HG03066 (cell line): ENCODE measurements at regions not wholly inside any gene's neighbourhood (a gene's known extent, or its start where the extent isn't known, plus 50 kb on each side); places are given as distances from the start of the nearest gene placed in this dataset.
"Not testable (repeated sequence)": the region's sequence is repeated elsewhere in the genome, so short reads cannot be mapped to it uniquely, and the experiment has no call there.

ENCODE experiments used
- ATAC-seq: cut with Tn5 transposase; IDR thresholded peaks from one replicate; pipeline ENCODE4 v1.9.1; 2021; ENCODE audit warnings: low read depth; ENCODE audit not compliant: unreplicated experiment

DNA sequence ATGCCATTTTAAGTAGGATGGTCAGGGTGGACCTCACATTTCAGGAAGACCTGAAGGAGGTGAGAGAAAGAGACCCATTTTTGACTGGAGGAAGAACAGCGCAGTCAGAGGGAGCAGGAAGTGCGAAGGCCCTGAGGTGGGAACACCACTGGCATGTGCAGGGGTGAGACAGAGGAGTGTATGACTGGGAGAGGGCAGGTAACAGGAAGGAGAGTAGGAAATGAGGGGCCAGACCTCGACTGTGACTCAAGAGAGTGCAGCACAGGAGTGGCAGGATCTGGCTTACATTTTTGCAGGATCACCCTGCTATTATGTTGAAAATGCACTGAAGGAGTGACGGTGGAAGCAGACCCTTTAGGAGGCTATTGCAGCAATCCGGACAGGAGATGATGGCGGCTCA is 117.7 kb upstream of the CDYL start:
- no peak for ATAC-seq

DNA sequence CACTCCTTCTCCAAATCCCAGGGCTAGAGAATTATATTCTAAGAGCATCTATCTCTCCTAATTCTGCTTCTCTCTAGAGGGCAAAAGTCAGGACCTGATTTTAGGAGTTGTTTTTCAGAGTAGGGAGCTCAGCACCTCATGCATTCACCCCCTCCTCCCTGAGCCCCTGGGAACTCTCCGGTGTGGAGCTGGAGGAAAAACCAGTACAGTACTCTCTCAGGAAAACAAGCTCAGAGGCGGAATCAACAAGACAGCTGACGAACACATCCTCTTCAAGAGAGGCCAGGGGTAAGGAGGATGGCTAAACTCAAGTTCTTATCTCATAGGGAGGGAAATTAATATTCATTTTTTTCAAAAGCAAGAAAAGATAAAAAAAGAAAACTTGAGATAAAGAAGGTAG is 120.1 kb upstream of the CDYL start:
- no peak for ATAC-seq

DNA sequence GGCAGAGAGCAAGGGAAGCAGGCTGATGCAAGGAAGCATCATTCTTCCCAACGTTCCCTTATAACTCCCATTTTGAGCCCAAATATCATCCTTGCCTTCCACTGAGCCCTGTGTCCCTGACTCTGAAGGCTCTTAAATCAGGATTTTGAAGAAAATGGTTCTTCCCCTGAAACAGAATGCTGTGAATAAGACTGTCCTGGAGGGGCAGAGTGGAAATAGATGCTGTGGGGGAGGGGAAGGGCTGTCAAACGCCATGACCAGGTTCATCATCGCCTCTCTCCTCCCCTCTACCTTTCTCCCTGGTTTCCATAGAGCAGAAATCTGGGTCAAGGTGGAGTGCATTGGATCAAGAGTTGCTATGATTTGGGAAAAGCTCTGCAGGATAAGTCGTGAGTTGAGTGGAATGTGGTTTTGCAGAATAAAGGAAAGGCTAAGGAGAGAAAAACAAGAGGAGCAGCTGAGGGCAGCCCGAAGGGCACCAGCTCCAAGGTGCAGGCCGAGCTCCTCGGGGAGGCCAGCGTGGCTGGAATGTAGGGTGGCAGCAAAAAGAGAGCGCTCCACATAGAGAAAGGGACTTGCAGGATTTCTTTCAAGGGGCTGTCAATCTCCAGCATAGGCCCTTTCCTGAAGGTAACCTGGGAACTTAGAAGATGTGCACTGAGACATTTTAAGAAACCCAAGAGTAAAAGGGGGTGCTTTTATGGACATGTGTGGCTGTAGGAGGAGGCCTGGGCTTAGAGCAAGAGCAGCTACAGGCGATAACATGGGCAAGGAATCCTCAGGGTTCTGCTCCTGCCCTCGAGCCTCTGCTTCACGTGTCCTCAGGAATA is 120.8 kb upstream of the CDYL start:
- no peak for ATAC-seq

DNA sequence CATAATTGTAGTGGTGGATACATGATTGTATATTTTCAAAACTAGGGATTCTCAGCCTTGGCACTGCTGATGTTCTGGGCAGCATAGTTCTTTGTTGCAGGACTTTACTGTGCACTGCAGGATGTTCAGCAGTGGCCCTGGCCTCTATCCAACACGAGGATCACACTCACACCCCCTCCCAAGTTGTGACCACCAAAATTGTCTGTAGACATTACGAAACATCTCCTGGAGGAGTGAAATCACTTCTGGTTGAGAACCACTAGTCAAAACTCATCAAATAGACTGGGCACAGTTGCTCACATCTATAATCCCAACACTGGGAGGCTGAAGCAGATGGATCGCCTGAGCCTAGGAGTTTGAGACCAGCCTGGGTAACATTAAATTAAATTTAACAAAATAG is 123.1 kb upstream of the CDYL start:
- no peak for ATAC-seq

DNA sequence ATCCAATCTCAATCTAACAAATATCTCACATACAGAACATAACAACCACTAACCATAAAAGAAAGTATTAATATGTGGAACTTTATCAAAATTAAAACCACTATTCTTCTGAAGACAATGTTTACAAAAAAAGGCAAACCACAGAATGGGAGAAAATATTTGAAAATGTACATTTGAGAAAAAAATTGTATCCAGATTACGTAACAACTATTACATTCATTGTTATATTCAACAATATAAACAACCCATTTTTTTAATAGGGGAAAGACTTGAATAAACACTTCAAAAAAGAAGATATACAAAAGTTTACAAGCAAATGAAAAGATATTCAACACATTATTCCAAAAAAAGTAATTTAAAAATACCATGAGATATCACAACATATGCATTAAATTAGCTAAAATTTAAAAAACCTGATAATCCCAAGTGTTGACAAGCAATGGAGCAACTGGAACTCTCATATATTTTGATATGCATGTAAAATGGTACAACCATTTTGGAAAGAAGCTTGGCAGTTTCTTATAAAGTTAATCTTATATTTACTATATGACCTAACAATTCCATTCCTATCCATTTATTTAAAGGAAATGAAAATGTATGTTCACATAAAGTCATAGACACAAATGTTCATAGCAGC is 124.3 kb upstream of the CDYL start:
- ATAC-seq, result no peak

DNA sequence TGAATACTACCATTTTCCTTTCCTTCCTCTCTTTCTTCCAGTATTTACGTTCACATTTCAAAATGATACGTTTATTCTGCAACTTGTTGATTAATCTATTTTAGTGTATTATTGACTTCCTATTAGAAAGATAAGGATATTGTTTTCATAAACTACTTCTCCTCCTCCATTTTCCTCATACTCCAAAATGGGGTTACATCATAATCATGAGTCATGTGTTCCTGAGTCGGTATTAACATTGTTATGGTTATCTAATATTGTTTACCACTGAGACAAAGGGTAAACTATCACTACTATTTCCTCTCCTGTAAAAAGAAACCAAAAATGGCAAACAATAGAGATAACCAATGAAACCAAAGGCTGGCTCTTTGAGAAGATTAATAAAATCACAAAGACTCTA is 126.5 kb upstream of the CDYL start:
- ATAC-seq, result no peak

DNA sequence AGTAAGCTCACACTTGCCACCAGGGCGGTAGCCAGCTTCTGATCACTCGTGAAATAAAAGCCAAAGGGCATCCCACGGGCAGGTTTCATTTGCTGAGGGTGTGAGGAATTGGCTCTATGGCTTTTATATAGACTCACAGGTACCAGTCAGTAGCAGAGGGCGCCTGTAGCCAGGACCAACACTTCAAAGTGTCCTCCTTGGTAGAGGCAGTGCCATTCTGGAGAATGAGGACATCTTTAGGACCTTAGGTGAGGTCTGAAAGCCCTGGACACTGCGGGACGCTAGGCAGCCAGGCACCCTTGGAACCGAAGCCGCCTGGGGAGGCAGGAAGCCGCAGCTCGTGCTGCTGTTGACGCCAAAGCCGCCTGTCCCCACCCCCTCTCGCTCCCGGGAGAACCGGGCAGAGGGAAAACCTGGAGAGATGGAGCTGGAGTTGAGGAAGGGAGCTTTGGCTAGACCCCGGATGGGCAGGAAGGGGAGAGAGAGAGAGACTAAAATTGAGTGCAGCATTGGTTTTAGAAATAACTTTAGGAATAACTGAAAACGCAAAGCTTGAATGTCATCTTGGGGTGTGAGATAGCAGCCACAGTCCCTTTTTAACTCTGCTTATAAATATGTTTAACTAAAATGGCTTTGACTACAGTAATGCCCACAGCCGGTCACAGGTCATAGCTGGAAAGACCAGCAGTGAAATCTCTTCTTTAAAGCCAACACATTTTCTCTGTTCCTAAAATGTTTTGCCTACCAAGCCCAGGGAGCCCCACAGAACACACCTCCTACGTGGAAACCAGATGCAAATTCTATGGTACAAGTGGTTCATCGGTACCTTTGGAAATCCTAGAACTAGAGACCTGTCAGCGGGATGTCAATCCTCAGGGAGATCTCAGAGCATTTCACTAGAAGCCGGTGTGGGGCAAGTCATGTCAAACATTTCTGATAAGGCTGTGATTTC is 128.5 kb upstream of the CDYL start:
- no peak for ATAC-seq

DNA sequence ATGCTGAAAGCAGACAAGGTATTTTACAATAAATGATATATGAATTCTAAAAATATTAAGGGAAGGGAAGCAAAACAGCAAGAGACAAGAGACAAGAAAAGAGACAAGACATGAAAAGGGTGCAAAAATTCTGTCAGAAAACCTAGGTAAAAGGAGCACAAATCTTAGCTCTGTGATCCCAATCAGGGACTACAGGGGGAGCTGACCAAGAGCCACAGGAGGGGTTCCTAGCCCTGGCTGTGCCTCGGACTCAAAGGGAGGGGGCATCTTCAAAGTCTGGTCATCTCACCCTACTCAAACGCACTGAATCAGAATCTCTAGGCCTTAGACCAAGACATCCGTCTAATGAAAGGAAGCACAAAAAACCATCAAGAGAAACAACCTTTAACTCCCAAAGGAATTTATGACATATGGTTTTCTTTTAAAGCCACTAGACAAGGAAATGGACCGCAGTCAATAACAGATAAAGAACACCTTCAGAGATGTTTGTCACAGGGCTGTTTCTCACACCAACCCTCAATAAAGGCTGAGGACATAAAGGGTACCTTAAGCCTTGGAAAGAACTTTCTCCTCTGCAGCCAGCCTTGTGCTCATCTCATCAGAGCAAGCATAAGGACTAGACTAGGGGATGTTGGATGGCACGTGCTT is 130.4 kb upstream of the CDYL start:
- ATAC-seq, result no peak

DNA sequence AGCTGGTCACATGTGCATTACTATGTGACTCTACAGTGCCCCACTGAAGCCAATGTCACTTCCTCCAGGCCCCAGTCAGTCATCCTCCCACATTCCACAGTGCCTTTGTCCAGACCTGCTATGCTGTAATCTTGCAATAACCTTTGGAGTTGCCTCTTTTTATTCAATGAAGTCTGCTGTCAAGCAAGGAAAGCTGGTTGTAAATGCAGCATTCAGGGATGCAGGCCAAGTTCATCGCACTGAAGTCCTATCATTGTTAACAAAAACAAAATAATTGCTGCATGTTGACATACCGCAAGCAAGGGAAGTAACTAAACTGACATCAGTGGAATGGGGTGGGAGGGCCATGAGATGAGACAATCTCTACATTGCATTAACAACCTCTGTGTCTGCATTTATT is 131.2 kb upstream of the CDYL start:
- no peak for ATAC-seq

DNA sequence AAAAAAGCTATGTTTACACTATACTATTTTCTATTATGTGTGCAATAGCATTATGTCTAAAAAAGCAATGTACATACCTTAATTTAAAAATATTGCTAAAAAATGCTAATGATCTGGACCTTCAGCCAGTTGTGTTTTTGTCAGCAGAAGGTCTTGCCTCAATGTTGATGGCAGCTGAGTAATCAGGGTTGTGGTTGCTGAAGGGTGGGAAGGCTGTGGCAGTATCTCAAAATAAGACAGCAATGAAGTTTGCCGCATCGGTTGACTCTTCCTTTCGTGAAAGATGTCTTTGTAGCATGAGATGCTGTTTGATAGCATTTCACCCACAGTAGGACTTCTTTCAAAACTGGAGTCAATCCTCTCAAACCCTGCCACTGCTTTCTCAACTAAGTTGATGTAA is 134.7 kb upstream of the CDYL start:
- no peak for ATAC-seq

DNA sequence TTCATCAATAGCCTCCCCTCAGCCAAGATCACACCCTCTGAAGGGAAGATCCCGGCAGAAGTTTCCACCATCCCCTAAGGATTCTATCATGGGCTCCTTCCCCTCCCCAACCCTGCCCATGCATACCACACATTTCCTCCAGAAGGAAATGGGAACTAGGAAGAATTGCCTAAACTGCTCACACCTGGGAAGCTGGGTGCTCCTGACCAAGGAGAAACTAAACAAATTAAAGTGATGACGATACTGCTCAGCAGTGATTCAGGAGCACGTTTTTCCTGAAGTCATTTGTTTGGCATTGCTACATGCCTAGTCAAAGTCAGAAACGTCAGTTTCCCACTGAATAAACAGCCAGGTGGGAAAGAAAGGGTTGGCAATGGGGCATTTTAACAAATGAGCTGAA is 136.1 kb upstream of the CDYL start:
- ATAC-seq, result no peak

DNA sequence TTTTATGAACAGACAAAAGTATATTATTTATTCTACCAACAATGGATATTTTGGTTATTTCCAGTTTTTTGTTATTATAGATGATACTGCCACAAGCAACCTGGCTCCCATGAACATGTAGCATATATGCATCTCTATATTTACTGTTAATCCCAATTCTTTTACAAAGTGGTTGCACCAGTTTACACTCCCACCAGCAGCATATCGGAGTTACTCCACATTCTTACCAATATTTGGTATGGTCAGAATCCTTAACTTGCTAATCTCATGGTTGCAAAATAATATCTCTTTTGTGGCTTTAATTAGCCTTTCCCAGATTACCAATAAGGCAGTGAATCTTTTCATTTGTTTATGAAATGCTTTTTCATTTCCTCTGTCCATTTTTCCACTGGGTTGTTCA is 137.6 kb upstream of the CDYL start:
- ATAC-seq, result no peak

DNA sequence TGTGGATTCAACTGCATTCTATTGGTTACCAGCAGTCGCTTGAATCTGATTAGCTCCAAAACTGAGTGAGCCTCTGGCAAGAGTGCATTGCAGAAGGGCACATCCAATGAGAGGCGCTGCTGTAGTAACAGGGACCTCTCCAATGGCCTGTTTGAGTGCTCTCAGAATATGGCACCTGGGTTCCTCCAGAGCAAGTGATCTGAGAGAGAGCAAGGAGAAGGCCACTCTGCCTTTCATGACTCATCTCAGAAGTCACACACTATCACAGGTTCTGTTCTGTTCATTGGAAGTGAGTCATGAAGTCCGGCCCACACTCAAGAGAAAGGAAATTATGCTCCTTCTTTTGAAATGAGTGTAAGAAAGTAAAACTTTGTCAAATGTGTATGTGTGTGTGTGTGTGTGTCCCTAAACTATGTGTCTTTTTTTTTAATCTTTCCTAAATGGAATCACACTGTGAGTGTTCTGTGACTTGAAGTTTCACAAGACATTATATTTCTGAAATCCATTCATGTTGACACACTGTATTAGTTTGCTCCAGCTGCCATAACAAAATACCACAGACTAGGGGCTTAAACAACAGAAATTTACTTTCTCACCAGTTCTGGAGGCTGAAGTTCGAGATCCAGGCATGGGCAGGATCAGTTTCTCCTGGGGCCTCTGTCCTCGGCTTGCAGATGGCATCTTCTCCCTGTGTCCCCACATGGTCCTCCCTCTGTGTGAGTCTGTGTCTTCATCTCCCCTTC is 138.3 kb upstream of the CDYL start:
- ATAC-seq, result no peak

DNA sequence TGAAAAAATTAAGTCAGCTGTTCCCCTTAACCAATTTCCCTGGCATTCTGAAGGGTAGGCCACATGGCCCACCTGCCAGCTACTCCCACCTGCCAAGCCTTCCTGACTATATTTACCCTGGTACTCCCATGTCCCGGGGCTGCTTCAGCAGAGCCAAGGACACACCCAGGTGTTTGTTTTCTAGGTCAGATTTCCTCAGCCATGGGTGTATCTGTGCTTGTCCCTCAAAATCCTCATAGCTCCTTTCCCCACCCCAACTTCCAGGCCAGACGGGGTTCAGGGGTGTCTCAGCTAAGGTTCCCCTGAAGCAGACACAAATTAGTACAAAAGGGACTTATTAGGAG is 139.4 kb upstream of the CDYL start:
- no peak for ATAC-seq

DNA sequence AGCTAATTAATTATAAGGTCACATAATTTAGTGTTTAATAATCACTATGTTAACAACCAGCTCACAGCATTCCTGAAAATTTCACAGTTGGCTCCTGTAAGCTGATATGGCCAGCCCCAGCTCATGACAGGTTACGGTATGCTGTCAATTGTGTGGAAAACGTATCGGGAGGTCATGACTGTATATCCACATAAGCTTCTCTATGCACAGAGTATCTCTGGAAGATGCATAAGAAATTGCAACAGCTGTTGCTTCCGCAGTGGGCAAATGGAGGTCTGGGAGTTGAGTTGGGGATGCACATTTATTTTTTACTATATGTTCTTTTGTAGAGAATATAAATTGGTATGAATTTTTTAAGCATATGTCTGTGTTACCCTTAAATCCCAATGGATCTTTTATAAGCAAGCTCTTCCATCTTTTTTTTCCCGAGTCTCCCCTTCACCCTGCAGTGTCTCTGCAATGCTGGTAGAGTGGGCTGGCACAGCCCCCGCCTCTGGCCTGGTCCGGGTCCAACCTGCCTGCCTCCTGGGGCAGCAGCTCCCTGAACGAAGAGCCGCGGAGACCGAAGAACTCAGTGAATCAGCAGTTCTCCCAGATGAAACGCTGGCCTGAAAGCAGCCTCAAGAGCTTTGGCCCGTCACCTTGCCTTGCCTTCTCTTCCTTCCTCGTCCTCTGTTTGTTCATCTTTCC is 139.9 kb upstream of the CDYL start:
- no peak for ATAC-seq

DNA sequence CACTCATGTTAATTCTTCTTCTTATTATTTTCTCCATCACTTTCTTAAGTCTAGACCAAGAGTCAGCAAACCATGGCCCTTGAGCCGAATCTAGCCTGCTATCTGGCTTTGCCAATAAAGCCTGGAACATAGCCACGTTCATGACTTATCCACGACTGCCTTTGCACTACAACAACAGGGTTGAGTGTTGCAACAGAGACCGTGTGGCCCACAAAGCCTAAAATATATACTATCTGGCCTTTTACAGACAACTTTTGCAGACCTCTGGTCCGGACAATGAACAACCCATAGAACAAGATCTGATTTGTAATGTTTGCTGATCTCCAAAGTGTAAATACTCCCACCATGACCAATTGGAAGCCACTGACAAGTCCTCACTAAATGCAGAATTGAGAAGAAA is 140.5 kb upstream of the CDYL start:
- ATAC-seq, result no peak

DNA sequence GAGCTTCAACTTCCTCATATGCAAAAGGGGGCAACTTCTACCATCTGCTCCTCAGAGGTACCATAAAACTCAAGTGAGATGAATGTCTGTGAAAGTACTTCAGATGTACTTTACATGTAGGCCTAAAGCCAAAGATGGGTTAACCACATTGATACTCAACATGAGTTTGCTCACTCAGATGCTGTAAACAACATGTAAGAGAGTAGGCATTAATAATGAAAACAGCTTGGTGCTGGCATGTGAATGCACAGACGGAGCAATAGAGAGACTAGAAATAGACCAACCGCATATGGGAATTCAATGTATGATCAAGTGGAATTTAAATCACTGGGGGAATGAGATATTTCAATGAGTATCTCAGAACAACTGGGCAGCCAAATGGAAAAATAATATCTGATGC is 143.8 kb upstream of the CDYL start:
- ATAC-seq, result no peak

DNA sequence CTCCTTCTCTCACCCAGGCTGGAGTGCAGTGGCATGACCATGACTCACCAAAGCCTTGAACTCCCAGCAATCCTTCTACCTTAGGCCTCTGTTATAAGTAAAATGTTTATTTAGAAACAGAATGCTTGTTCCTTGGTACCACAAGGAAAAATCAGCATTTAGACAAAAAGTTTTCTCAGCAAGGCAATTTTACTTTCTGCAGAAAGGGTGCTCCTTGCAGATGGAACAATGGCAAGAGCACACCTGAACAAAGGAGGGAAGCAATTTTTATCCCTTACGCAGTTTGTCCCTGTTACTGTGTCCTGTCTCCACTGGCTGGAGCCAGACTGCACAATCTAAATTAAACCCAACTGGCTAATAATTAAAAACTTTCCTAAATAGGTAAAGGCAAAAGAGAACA is 146.4 kb upstream of the CDYL start:
- ATAC-seq, result not testable (repeated sequence)

DNA sequence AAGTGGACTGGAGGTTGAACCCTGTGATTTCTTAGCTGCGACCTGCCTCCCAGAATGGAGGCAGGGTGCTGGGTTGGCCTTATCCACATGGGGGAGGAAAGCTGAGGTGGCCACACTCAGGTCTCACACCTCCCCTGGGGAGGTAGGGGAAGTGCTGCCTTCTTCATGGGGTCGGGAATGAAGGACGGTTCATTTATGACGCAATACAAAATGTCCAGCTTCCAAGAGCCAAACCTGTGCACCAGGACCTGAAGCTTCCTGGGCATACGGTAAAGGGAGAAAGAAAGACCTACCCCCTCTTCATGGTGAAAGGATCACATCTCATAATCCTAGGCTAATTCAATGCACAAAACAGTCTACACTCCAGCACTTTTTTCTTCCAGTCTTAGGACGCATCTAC is 150.6 kb upstream of the CDYL start:
- ATAC-seq, result no peak

DNA sequence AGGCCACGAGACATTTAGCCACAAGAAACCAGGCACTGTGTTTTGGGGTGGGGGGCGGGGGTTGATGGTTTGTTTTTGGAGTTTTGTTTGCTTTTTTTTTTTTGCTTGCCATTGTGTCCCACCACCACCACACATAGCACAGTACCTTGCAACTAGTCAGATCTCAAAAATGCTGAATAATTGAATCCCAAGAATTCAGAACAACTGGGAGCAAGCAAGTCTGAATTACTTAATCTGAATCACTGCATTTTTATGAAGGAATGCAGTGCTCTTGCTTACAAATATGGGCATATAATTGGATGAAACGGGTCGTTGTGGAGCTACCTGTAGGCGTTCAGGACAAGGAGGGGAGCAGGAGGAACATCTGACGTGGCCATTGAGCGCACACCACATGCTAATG is 151.5 kb upstream of the CDYL start:
- ATAC-seq, result no peak
